GM10248 (cell line): ENCODE measurements at regions not wholly inside any gene's neighbourhood (a gene's known extent, or its start where the extent isn't known, plus 50 kb on each side); places are given as distances from the start of the nearest gene placed in this dataset.

Experiments
- CTCF ChIA-PET: fragments of 300-600 bp; sonication (Branson Sonifier 250); formaldehyde crosslinking; extraction: SDS; loops from one replicate; lab custom pipeline; 2021; ENCODE audit warnings: antibody characterized with exemption; lab: Yijun Ruan, JAX
- POLR2A ChIA-PET: fragments of 350-650 bp; sonication (Branson Sonifier 250); formaldehyde crosslinking; extraction: SDS; loops from one replicate; lab custom pipeline; 2020; ENCODE audit warnings: antibody characterized with exemption; lab: Yijun Ruan, JAX
- DNase-seq: peaks from one replicate; pipeline ENCODE4 v3.0.0; 2012; ENCODE audit errors: extremely low spot score
- TF ChIP-seq, protein P1 (sequence below): IDR thresholded peaks from 2 replicates; pipeline ENCODE4 v1.5.1; 2012; ENCODE audit warnings: mild to moderate bottlenecking, low read depth; ENCODE audit errors: extremely low read depth, missing control alignments, control extremely low read depth

DNA sequence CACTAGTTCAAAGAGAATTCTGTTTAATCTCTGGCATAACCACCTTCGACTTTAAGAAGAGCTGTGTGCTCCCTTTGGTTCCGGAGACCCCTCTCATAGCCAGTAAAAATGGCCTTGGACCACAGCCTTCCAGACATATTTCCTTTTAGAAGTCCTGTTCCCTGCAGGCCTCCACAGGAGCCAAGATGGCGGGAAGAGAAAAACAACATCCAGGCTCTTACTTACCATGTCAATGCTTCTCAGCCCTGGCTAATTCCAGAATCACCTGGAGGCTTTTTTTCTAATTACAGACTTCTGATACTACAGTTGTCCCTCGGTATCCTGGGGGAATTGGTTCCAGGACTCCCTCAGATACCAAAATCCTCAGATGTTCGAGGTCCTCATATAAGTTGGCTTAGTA lies 362.5 kb downstream of the PBX1 start:
- TF ChIP-seq, protein P1, sequence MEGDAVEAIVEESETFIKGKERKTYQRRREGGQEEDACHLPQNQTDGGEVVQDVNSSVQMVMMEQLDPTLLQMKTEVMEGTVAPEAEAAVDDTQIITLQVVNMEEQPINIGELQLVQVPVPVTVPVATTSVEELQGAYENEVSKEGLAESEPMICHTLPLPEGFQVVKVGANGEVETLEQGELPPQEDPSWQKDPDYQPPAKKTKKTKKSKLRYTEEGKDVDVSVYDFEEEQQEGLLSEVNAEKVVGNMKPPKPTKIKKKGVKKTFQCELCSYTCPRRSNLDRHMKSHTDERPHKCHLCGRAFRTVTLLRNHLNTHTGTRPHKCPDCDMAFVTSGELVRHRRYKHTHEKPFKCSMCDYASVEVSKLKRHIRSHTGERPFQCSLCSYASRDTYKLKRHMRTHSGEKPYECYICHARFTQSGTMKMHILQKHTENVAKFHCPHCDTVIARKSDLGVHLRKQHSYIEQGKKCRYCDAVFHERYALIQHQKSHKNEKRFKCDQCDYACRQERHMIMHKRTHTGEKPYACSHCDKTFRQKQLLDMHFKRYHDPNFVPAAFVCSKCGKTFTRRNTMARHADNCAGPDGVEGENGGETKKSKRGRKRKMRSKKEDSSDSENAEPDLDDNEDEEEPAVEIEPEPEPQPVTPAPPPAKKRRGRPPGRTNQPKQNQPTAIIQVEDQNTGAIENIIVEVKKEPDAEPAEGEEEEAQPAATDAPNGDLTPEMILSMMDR = no peak

DNA sequence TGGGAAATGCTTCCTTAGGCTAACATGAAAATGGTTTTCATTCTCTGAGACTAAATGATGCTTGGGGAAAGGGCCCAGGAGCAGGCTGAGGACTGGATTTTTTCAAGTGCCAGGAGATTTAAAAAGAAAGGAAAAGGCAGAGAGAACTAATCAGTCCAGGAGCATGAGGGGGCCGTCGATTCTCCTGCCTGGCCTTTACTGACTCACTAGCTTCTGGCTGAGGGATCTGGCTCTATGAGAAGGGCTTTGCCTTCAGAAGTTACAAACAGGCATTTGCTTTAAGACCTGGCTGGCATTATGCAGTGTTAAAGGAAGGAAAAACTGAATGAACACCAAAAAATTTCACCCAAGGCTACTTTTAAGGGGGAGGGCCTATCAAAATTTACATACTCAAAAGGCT lies 359.2 kb downstream of the PBX1 start:
- no peak for DNase-seq
- POLR2A ChIA-PET = no interaction called here

More for the DNA sequence above, 362.5 kb downstream of the PBX1 start:
- POLR2A ChIA-PET = no interaction called here
- CTCF ChIA-PET = no interaction called here
- no peak for DNase-seq

DNA sequence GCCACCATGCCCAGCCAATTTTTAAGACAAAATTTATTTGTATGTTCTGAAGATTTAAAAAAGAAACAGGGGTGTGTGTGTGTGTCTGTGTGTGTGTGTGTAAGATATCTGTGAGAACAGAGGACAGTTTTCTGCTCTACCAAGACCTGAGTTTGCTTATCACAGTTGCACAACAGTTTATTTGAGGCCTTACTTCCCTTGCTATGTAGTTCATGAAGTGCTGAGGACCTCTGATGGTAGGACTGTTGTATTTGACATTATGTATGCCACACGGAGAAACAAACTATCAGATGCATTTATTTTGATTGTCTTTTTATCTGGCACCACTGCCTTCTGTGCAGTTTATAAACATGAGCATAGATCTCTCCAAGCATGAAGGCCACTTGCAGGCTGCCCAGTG lies 355.2 kb downstream of the PBX1 start:
- POLR2A ChIA-PET = no interaction called here
- CTCF ChIA-PET = no interaction called here
- DNase-seq = no peak
- TF ChIP-seq, protein P1 = no peak

More for the DNA sequence above, 359.2 kb downstream of the PBX1 start:
- TF ChIP-seq, protein P1 = no peak
- CTCF ChIA-PET = no interaction called here

DNA sequence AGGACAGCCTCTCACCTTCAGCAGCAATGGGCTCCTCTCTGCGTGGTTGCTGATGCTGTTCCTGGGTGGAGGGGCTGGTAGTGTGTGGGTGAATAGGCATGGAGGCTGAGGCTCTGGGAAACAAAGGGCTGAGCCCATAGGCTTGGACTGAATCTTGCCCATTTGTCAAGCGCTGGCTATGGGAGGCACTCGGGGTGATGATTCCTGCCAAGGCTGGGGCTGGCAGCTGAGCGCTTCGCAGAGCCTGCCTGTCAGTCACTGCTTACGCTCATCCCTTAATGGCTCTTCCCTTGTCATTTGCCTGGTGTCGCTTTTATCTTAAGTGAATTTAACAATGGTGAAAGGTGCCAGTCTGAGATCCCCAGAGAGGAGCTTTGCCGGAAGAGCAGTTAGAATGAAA lies 353.3 kb downstream of the PBX1 start:
- no peak for DNase-seq
- TF ChIP-seq, protein P1 = no peak
- ChIA-PET POLR2A (no interaction called here), CTCF (no interaction called here)

DNA sequence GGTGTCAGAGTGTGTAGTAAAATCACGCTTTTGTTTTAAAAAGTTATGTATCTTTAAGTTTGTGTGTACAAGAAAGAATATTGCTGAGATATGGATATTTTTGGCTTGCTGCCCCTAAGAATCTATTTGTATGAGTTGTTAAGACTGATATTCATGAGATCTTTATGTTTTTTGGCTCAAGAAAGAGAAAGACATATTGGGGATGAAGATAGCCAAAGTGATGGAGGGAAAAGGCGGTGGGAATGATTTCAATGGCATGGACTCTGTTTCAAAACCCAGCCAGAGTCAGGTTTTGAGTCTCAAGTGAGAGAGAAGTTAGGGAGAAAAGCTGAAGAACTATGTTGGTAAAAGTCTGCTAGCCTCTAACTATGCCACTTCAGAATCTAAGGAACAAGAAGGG lies 351.7 kb downstream of the PBX1 start:
- POLR2A ChIA-PET = no interaction called here
- TF ChIP-seq, protein P1 = no peak
- CTCF ChIA-PET = no interaction called here
- no peak for DNase-seq

DNA sequence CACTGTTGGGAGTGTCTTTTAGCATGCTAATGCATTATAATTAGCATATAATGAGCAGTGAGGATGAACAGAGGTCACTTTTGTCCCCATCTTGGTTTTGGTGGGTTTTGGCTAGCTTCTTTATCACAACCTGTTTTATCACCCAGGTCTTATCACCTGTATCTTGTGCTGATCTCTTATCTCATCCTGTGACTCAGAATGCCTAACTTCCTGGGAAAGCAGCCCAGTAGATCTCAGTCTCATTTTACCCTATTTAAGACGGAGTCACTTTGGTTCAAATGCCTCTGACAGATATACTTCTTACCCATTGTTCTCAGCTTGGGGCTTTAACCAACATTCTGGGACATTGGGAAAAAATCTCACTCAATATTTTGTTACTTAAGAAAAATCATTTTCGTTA lies 348.7 kb downstream of the PBX1 start:
- ChIA-PET CTCF (no interaction called here), POLR2A (no interaction called here)
- TF ChIP-seq, protein P1 = no peak
- no peak for DNase-seq

DNA sequence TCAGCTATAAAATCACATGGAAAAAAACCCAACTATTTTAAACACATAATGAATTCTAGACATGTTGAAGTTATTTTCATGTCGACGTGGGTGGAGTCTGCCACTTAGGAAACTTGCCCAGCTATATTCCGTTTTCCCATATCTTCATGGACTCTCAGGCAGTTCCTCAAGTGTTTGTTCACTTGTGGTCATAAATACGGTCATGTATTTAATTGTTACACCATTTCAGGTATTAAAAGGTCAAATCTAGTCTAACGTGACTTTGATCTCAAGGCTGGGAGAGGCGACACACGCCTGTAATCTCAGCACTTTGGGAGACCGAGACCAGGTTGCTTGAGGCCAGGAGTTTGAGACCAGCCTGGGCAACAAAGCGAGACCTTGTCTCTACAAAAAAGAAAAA lies 346.9 kb downstream of the PBX1 start:
- CTCF ChIA-PET = no interaction called here
- no peak for DNase-seq
- TF ChIP-seq, protein P1 = no peak
- POLR2A ChIA-PET = no interaction called here
